ENCODE measurements at regions not wholly inside any gene's neighbourhood (a gene's known extent, or its start where the extent isn't known, plus 50 kb on each side); places are given as distances from the start of the nearest gene placed in this dataset.

DNA sequence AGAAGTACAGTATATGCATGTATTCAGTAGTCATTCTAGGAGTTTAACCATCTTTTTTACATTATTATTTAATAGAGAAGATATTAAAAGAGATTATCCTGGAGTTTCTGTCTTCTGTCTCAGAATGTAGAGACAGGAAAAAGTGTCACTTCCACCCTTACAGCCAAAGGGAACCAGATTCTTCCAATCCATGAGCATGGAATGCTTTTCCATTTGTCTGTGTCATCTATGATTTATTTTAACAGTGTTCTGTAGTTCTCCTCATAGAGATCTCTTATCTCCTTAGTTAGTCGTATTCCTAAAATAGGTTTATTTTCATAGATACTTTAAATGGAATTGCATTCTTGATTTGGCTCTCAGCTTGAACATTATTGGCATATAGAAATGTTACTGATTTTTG lies 959.5 kb upstream of the PIK3C3 start:
- TF ChIP-seq POLR2AphosphoS5 (IDR thresholded peaks at IDR 0.05; ENCODE audit: low read depth, low read length) (no peak), SIN3A (IDR thresholded peaks at IDR 0.05; ENCODE audit: borderline replicate concordance, insufficient read depth, low read length) (no peak), TAF1 (IDR thresholded peaks at IDR 0.05; ENCODE audit: borderline replicate concordance, insufficient read depth, low read length) (no peak), FOXP2 (optimal IDR thresholded peaks at IDR 0.05; ENCODE audit: borderline replicate concordance, extremely low read depth, extremely low read length, insufficient read depth) (no peak)
- TF ChIP-seq, protein P1, sequence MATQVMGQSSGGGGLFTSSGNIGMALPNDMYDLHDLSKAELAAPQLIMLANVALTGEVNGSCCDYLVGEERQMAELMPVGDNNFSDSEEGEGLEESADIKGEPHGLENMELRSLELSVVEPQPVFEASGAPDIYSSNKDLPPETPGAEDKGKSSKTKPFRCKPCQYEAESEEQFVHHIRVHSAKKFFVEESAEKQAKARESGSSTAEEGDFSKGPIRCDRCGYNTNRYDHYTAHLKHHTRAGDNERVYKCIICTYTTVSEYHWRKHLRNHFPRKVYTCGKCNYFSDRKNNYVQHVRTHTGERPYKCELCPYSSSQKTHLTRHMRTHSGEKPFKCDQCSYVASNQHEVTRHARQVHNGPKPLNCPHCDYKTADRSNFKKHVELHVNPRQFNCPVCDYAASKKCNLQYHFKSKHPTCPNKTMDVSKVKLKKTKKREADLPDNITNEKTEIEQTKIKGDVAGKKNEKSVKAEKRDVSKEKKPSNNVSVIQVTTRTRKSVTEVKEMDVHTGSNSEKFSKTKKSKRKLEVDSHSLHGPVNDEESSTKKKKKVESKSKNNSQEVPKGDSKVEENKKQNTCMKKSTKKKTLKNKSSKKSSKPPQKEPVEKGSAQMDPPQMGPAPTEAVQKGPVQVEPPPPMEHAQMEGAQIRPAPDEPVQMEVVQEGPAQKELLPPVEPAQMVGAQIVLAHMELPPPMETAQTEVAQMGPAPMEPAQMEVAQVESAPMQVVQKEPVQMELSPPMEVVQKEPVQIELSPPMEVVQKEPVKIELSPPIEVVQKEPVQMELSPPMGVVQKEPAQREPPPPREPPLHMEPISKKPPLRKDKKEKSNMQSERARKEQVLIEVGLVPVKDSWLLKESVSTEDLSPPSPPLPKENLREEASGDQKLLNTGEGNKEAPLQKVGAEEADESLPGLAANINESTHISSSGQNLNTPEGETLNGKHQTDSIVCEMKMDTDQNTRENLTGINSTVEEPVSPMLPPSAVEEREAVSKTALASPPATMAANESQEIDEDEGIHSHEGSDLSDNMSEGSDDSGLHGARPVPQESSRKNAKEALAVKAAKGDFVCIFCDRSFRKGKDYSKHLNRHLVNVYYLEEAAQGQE (IDR thresholded peaks at IDR 0.05; ENCODE audit: insufficient read depth in 1 of 2, low read depth in 2 of 2, low read length in 2 of 2): no peak

DNA sequence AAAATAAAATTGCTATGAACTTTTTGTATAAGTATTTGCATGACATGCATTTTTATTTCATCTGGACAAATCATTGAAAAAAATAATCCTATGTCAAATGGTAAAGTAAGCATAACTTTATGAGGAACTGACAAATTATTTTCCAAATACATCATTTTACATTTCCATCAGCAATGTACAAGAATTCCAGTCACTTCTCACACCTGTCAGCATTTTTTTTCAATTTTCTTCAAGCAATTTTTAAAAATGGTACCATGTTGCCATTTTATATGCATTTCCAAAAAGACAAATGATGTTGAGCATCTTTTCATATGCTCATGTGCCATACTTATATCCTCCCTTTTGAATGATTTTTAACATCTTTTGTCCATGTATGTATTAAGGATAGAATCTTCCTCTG lies 961.7 kb upstream of the PIK3C3 start:
- TF ChIP-seq TAF1 (IDR thresholded peaks at IDR 0.05; ENCODE audit: borderline replicate concordance, insufficient read depth, low read length) (no peak), SIN3A (IDR thresholded peaks at IDR 0.05; ENCODE audit: borderline replicate concordance, insufficient read depth, low read length) (no peak), POLR2AphosphoS5 (IDR thresholded peaks at IDR 0.05; ENCODE audit: low read depth, low read length) (no peak)
- TF ChIP-seq, protein P1 (IDR thresholded peaks at IDR 0.05; ENCODE audit: insufficient read depth in 1 of 2, low read depth in 2 of 2, low read length in 2 of 2): no peak

DNA sequence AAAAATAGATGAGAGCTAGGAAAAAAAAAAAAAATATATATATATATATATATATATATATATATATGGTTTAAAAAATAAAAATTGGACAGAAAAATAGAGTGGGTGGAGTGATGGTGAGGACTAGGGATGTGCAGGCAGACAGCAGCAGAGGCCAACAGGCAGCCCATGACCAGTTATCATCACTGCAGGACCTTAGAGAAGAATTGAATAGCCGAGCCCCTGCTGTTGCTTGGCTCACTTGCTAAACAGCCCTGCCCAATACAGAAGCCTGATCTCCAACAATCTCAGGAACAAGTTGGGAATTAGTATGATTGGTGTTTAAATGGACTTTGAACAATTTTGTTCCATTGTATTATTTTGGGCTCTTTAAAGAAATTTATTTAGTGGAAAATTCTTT lies 967.5 kb upstream of the PIK3C3 start:
- TF ChIP-seq FOXP2 (optimal IDR thresholded peaks at IDR 0.05; ENCODE audit: borderline replicate concordance, extremely low read depth, extremely low read length, insufficient read depth): no peak
- TF ChIP-seq SIN3A (IDR thresholded peaks at IDR 0.05; ENCODE audit: borderline replicate concordance, insufficient read depth, low read length): no peak
- TF ChIP-seq, protein P1 (IDR thresholded peaks at IDR 0.05; ENCODE audit: insufficient read depth in 1 of 2, low read depth in 2 of 2, low read length in 2 of 2): no peak
- TF ChIP-seq TAF1 (IDR thresholded peaks at IDR 0.05; ENCODE audit: borderline replicate concordance, insufficient read depth, low read length): no peak
- TF ChIP-seq POLR2AphosphoS5 (IDR thresholded peaks at IDR 0.05; ENCODE audit: low read depth, low read length): no peak

DNA sequence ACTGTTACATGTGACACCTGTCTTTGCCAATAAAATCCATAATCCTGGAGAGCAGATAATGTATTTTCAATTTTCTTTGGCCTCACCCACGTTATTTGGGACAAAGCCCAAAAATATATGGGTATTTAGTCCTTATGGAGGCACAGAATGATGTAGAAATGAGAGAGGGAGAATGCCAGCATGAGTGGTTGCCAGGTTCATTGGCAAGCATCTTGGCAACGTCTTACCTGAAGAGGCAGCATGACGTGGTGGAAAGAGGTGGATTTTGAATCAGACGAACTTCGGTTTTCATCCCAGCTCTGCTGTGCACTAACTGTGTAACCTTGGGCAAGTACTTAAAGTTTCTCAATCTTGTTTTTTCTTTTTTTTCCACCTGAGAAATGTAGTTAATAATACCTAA lies 969.6 kb upstream of the PIK3C3 start:
- no peak for TF ChIP-seq POLR2AphosphoS5 (IDR thresholded peaks at IDR 0.05; ENCODE audit: low read depth, low read length)
- no peak for TF ChIP-seq FOXP2 (optimal IDR thresholded peaks at IDR 0.05; ENCODE audit: borderline replicate concordance, extremely low read depth, extremely low read length, insufficient read depth)
- TF ChIP-seq, protein P1 (IDR thresholded peaks at IDR 0.05; ENCODE audit: insufficient read depth in 1 of 2, low read depth in 2 of 2, low read length in 2 of 2): no peak
- no peak for TF ChIP-seq TAF1 (IDR thresholded peaks at IDR 0.05; ENCODE audit: borderline replicate concordance, insufficient read depth, low read length)
- TF ChIP-seq SIN3A (IDR thresholded peaks at IDR 0.05; ENCODE audit: borderline replicate concordance, insufficient read depth, low read length): no peak

DNA sequence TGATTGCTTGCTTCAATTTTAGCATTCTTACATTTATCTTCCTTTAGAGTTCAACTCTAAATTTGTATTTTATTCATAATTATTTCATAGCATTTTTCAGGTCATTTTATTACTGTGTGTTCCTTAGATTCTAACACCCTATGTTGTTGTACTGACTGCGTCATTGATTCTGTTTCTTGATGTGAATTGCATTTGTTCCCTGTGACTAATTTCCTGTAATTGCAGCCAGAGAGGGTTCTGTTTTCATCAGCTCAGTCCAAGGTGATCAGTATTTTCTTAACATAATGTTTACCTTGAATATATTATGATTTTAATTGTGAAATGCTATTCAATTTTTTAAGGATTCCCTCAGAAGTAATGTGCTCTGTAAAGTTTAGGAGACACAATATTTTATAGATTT lies 970.2 kb upstream of the PIK3C3 start:
- TF ChIP-seq SIN3A (IDR thresholded peaks at IDR 0.05; ENCODE audit: borderline replicate concordance, insufficient read depth, low read length) (no peak), FOXP2 (optimal IDR thresholded peaks at IDR 0.05; ENCODE audit: borderline replicate concordance, extremely low read depth, extremely low read length, insufficient read depth) (no peak), TAF1 (IDR thresholded peaks at IDR 0.05; ENCODE audit: borderline replicate concordance, insufficient read depth, low read length) (no peak), POLR2AphosphoS5 (IDR thresholded peaks at IDR 0.05; ENCODE audit: low read depth, low read length) (no peak)
- TF ChIP-seq, protein P1 (IDR thresholded peaks at IDR 0.05; ENCODE audit: insufficient read depth in 1 of 2, low read depth in 2 of 2, low read length in 2 of 2): no peak

Data from PFSK-1 (cell line).